Erythroblast (primary cell): ENCODE measurements at regions not wholly inside any gene's neighbourhood (a gene's known extent, or its start where the extent isn't known, plus 50 kb on each side); places are given as distances from the start of the nearest gene placed in this dataset.

Experiments
- GATA1 ChIP-seq: IDR thresholded peaks from 2 replicates; pipeline ENCODE4 v1.6.1; 2011; ENCODE audit warnings: low read depth, mild to moderate bottlenecking, control low read depth, low read length, moderate library complexity
- POLR2A ChIP-seq: IDR thresholded peaks from 2 replicates; pipeline ENCODE4 v1.6.1; 2011; ENCODE audit warnings: mild to moderate bottlenecking, low read length

DNA sequence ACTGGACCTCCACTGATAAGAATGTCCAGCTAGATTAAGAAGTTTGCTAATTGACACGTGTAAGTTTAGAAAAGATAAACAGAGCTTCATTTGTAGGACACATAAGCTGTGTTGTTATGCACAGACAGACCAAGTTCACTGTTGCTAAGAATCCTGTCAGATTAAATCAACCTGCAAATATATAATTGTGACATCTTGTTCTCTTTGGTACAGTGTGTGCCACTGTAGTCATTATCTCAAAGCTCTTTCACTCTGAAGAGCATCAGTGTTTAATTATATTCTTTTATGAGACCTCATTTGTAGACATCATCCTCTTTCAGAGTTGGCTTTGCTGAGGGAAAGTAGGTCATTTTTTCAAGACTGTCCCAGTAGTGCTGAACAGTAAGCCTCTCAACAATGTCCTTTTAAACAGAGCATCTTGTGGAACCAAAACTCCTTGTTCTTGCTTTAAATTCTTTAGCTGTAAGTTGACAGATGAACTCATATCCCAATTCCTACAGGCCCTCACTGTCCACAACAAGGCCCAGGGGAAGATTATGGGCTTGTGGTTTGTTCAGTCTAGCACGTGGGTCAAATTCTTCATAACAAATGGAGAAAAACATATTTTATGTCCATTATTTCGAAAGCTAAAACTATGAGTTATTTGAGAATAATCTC is 252.4 kb downstream of the HDGFL1 start:
- TF ChIP-seq POLR2A (no peak), GATA1 (no peak)
